ENCODE measurements at regions not wholly inside any gene's neighbourhood (a gene's known extent, or its start where the extent isn't known, plus 50 kb on each side); places are given as distances from the start of the nearest gene placed in this dataset.

- no peak for DNase-seq (ENCODE audit: low read depth in 2 of 2)
These were observed 93.9 kb upstream of the EGLN3 start for GRCh38 chr14:34044666-34045306.

GRCh38 chr14:34044373-34044637 is 93.4 kb upstream of the EGLN3 start:
- no peak for DNase-seq (ENCODE audit: low read depth in 2 of 2)

- peak; percentile 63 to 67 for DNase-seq (ENCODE audit: low read depth in 2 of 2)
These were observed 92.9 kb upstream of the EGLN3 start for GRCh38 chr14:34043627-34044372.

- DNase-seq (ENCODE audit: low read depth in 2 of 2), result no peak
These were observed 90.3 kb upstream of the EGLN3 start for GRCh38 chr14:34041220-34041619.

GRCh38 chr14:34040766-34041165 is 89.9 kb upstream of the EGLN3 start:
- DNase-seq (ENCODE audit: low read depth in 2 of 2), result no peak

- no peak for DNase-seq (ENCODE audit: low read depth in 2 of 2)
These were observed 88.7 kb upstream of the EGLN3 start for GRCh38 chr14:34039428-34040047.

- no peak for DNase-seq (ENCODE audit: low read depth in 2 of 2)
These were observed 87.6 kb upstream of the EGLN3 start for GRCh38 chr14:34038358-34039057.

- DNase-seq (ENCODE audit: low read depth in 2 of 2), result no peak
These were observed 85.5 kb upstream of the EGLN3 start for GRCh38 chr14:34036319-34036766.

GRCh38 chr14:34035934-34036250 is 85.0 kb upstream of the EGLN3 start:
- DNase-seq (ENCODE audit: low read depth in 2 of 2), result no peak

- no peak for DNase-seq (ENCODE audit: low read depth in 2 of 2)
These were observed 84.5 kb upstream of the EGLN3 start for GRCh38 chr14:34035177-34035933.

GRCh38 chr14:34034447-34035176 is 83.7 kb upstream of the EGLN3 start:
- DNase-seq (ENCODE audit: low read depth in 2 of 2), result no peak

- DNase-seq (ENCODE audit: low read depth in 2 of 2), result no peak
These were observed 81.8 kb upstream of the EGLN3 start for GRCh38 chr14:34032720-34033119.

GRCh38 chr14:34030864-34031263 is 80.0 kb upstream of the EGLN3 start:
- DNase-seq (ENCODE audit: low read depth in 2 of 2), result no peak

- no peak for DNase-seq (ENCODE audit: low read depth in 2 of 2)
These were observed 79.1 kb upstream of the EGLN3 start for GRCh38 chr14:34029921-34030334.

GRCh38 chr14:34027990-34028495 is 77.2 kb upstream of the EGLN3 start:
- no peak for DNase-seq (ENCODE audit: low read depth in 2 of 2)

GRCh38 chr14:34027130-34027989 is 76.5 kb upstream of the EGLN3 start:
- no peak for DNase-seq (ENCODE audit: low read depth in 2 of 2)

- no peak for DNase-seq (ENCODE audit: low read depth in 2 of 2)
These were observed 74.6 kb upstream of the EGLN3 start for GRCh38 chr14:34025325-34026017.

- no peak for DNase-seq (ENCODE audit: low read depth in 2 of 2)
These were observed 73.9 kb upstream of the EGLN3 start for GRCh38 chr14:34024768-34025144.
